DND-41 (cell line): ENCODE measurements at regions not wholly inside any gene's neighbourhood (a gene's known extent, or its start where the extent isn't known, plus 50 kb on each side); places are given as distances from the start of the nearest gene placed in this dataset.

Experiments used
- CTCF ChIP-seq: IDR thresholded peaks from 2 replicates; pipeline ENCODE4 v1.5.1; 2012; ENCODE audit warnings: borderline replicate concordance, low read length, moderate library complexity, mild to moderate bottlenecking; ENCODE audit not compliant: poor library complexity, severe bottlenecking; ENCODE audit errors: extremely low read depth
- EZH2 ChIP-seq: IDR thresholded peaks from 3 replicates; pipeline ENCODE4 v1.6.1; 2012; ENCODE audit warnings: borderline replicate concordance, low read depth, mild to moderate bottlenecking, moderate library complexity, low read length, inconsistent platforms; ENCODE audit not compliant: severe bottlenecking

- TF ChIP-seq CTCF: no peak
- no peak for TF ChIP-seq EZH2
Measured at GRCh38 chrX:149272690-149273463, 232.2 kb downstream of the IDS start.
